Natural killer cell (primary cell): ENCODE measurements at regions not wholly inside any gene's neighbourhood (a gene's known extent, or its start where the extent isn't known, plus 50 kb on each side); places are given as distances from the start of the nearest gene placed in this dataset.

Experiments
- ATAC-seq, 3 donors: fragments of 150-1000 bp in 2 of 3; fragments of 200-7000 bp in 1 of 3; cut with Tn5 transposase; 1 replicate in 1 of 3; 2 replicates in 2 of 3; pipeline ENCODE4 v1.10.0; 2021; ENCODE audit warnings: mild to moderate bottlenecking in 2 of 3, moderate library complexity in 2 of 3
- DNase-seq, 2 donors: peaks; one replicate each; pipeline versions ENCODE4 v3.0.0 to v3.0.0-alpha.2; 2013 to 2021; ENCODE audit warnings: mixed read lengths in 1 of 2
- H3K27ac ChIP-seq: one replicate; pipeline ENCODE4 v1.5.1; 2013; ENCODE audit warnings: mild to moderate bottlenecking, low read length
- H3K27me3 ChIP-seq: one replicate; pipeline ENCODE4 v1.6.1; 2013; ENCODE audit warnings: low read length; ENCODE audit not compliant: control insufficient read depth, insufficient read depth
- H3K36me3 ChIP-seq: one replicate; pipeline ENCODE4 v1.6.1; 2013; ENCODE audit warnings: low read length; ENCODE audit not compliant: control insufficient read depth, insufficient read depth
- H3K4me1 ChIP-seq: one replicate; pipeline ENCODE4 v1.6.1; 2013; ENCODE audit warnings: low read length; ENCODE audit not compliant: control insufficient read depth, insufficient read depth
- H3K4me3 ChIP-seq: one replicate; pipeline ENCODE4 v1.5.1; 2013; ENCODE audit warnings: low read length
- H3K9me3 ChIP-seq: one replicate; pipeline ENCODE4 v1.6.1; 2013; ENCODE audit warnings: low read length; ENCODE audit not compliant: control insufficient read depth, insufficient read depth
- H3K27ac Mint-ChIP-seq, 2 donors: one replicate each; pipeline ENCODE4 v1.8.0; 2022; ENCODE audit warnings: mild to moderate bottlenecking in 2 of 2, mixed read lengths in 2 of 2, moderate library complexity in 1 of 2
- H3K27me3 Mint-ChIP-seq, 2 donors: one replicate each; pipeline ENCODE4 v1.8.0; 2022; ENCODE audit warnings: low read depth in 2 of 2, mixed read lengths in 2 of 2
- H3K36me3 Mint-ChIP-seq: one replicate; pipeline ENCODE4 v1.8.0; 2022; ENCODE audit warnings: mixed read lengths
- H3K4me1 Mint-ChIP-seq, 2 donors: one replicate each; pipeline ENCODE4 v1.8.0; 2022; ENCODE audit warnings: mixed read lengths in 2 of 2
- H3K4me3 Mint-ChIP-seq: one replicate; pipeline ENCODE4 v1.8.0; 2022; ENCODE audit warnings: mild to moderate bottlenecking, moderate library complexity, mixed read lengths
- H3K9me3 Mint-ChIP-seq, 2 donors: one replicate each; pipeline ENCODE4 v1.8.0; 2022; ENCODE audit warnings: mixed read lengths in 2 of 2
- CTCF ChIP-seq: fragments of 200-600 bp; IDR thresholded peaks from one replicate; pipeline ENCODE4 v1.8.0; 2022; ENCODE audit warnings: antibody characterized with exemption
- WGBS: methylation state at CpG from one replicate; pipeline ENCODE4 v1.1.7; 2013; ENCODE audit warnings: missing lambda C conversion rate; ENCODE audit not compliant: insufficient coverage; 5-methylcytosine and 5-hydroxymethylcytosine counted together
- intact Hi-C: fragments of 100-400 bp; cut with micrococcal nuclease; formaldehyde crosslinking; loops from one replicate; pipeline ENCODE4 v1.14.2; 2022

GRCh38 chr13:21825801-21826200 is 154.9 kb downstream of the FGF9 start:
- Histone ChIP-seq H3K27ac (no peak overlapping the region), H3K27me3 (no peaks in the 10 kb centered on the region), H3K9me3 (no peaks in the 10 kb centered on the region), H3K36me3 (no peaks in the 10 kb centered on the region), H3K4me3 (no peak overlapping the region), H3K4me1 (no peaks in the 10 kb centered on the region)
- Mint-ChIP-seq H3K27ac (no peak overlapping the region), H3K4me3 (no peak overlapping the region), H3K4me1 (peaks cover 0 to 5% of the 10 kb centered on the region in 2 donors), H3K27me3 (peaks cover 0 to 2% of the 10 kb centered on the region in 2 donors), H3K36me3 (no peaks in the 10 kb centered on the region), H3K9me3 (peaks cover 0 to 2% of the 10 kb centered on the region in 2 donors)
- WGBS: 71% methylated on average over 2 of the region's 2 CpGs
- TF ChIP-seq CTCF: no peak
- ATAC-seq: no peak
- intact Hi-C loops: no loop called here
- no peak for DNase-seq

GRCh38 chr13:21826214-21827015 is 155.5 kb downstream of the FGF9 start:
- H3K9me3 Mint-ChIP-seq: peaks cover 0 to 2% of the 10 kb centered on the region in 2 donors
- no peak for TF ChIP-seq CTCF
- H3K4me3 Mint-ChIP-seq: no peak overlapping the region
- H3K4me1 ChIP-seq: no peaks in the 10 kb centered on the region
- no peak overlapping the region for H3K27ac Mint-ChIP-seq
- no peak overlapping the region for H3K27ac ChIP-seq
- no peak for ATAC-seq
- H3K4me3 ChIP-seq: no peak overlapping the region
- H3K27me3 ChIP-seq: no peaks in the 10 kb centered on the region
- intact Hi-C loops: no loop called here
- H3K9me3 ChIP-seq: no peaks in the 10 kb centered on the region
- DNase-seq: no peak
- no peaks in the 10 kb centered on the region for H3K36me3 Mint-ChIP-seq
- peaks cover 0 to 7% of the 10 kb centered on the region in 2 donors for H3K27me3 Mint-ChIP-seq
- WGBS: 57% methylated on average over 1 of the region's 3 CpGs
- peaks cover 0 to 5% of the 10 kb centered on the region in 2 donors for H3K4me1 Mint-ChIP-seq
- H3K36me3 ChIP-seq: no peaks in the 10 kb centered on the region

- no peak overlapping the region for H3K27ac ChIP-seq
- ATAC-seq: no peak
- Mint-ChIP-seq H3K9me3 (no peaks in the 10 kb centered on the region), H3K4me3 (no peak overlapping the region), H3K4me1 (no peaks in the 10 kb centered on the region), H3K27me3 (peaks cover 2 to 7% of the 10 kb centered on the region in 2 donors), H3K27ac (no peak overlapping the region), H3K36me3 (no peaks in the 10 kb centered on the region)
- H3K27me3 ChIP-seq: no peaks in the 10 kb centered on the region
- no peak overlapping the region for H3K4me3 ChIP-seq
- DNase-seq: no peak
- TF ChIP-seq CTCF: no peak
- intact Hi-C loops: no loop called here
- no peaks in the 10 kb centered on the region for H3K36me3 ChIP-seq
- no peaks in the 10 kb centered on the region for H3K4me1 ChIP-seq
- WGBS: 87% methylated on average over 13 of the region's 13 CpGs
- H3K9me3 ChIP-seq: no peaks in the 10 kb centered on the region
These were observed 160.9 kb downstream of the FGF9 start for GRCh38 chr13:21831654-21832324.
